ENCODE measurements at regions not wholly inside any gene's neighbourhood (a gene's known extent, or its start where the extent isn't known, plus 50 kb on each side); places are given as distances from the start of the nearest gene placed in this dataset.
"Not testable (repeated sequence)": the region's sequence is repeated elsewhere in the genome, so short reads cannot be mapped to it uniquely, and the experiment has no call there.

DNA sequence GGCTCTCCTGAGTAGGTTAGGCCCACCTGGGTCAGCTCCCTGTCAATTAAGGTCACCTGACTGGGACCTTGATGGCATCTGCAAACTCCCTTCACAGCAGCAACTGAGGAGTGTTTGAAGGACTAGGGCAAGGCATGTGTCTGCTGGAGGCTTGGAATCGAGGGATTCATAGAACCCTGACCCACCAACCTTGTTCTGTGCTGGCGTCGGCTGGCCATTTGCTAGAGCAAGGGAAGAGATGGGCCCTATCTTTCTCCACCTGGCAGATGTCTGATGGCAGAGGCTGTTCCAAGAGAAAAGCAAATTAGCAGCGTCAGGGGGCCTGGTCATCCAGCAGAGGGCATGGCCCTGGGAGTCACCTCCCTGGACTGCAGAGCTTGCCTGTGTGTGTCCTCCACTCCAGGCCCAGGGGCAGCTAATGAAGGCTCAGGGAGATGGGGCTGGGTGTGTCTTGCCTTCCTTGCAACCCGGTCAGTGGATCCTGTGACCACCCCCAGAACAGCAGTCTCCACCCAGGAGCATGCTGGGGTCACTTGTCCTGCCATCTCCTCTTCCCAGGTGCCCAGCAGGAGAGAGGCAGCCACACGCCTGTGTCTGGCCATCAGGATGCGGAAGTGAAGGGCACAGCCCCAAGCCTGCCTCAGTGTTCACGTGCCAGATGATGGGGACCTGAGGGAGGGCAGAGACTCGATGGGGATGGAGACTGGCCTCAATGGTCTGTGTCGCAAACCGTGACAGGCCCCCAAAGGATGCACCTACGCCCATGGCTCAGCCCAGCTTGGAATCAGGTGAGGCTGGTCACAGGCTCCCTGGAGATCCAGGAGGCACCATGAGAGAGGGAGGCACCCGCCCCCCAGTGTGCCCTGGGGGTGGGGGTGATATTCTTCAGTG lies 53.9 kb downstream of the BARX1 start:
- DNase-seq = no peak

- DNase-seq = no peak
Measured at GRCh38 chr9:93900436-93900819, 54.7 kb downstream of the BARX1 start.

DNA sequence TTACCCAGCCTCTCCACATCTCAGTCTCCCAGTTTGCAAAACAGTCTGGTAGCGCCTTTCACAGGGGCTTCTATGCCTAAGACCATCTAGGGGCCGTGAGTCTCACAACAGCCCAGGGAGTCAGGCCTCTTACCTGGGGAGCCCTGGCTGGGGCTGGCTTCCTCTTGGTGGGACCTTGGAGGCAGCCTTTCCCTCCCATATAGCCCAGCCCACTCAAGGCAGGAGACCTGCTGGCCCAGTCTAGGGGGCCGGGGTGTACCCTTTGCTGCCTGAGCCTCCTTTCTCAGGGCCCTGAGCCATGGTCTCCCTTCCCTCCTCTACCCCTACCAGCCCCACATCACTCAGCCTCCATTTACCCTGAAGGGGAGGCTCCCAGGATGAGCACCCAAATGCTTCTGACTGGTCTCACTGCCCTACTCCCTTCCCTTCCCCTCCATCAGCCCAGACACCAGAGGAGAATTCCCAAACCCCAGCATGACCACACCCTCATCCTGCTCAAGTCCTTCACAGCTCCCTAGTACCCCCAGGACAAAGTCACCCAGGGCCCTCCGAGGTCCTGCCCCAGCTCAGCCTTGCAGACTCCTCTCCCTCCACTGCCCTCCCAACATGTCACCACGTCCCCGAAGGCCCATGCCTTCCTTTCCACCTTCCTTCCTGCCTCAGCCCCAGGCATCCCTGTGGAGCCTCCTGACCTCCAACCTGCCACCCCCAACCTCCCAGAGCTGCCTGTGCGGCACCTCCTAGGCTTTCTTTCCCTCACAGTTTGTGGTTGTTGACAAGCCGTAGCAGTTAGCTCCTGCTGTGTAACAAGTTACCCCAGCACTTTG lies 55.3 kb downstream of the BARX1 start:
- no peak for DNase-seq

- no peak for DNase-seq
Measured at GRCh38 chr9:93898502-93899426, 56.4 kb downstream of the BARX1 start.

GRCh38 chr9:93898026-93898425 lies 57.1 kb downstream of the BARX1 start:
- no peak for DNase-seq

GRCh38 chr9:93897075-93897970 lies 57.8 kb downstream of the BARX1 start:
- DNase-seq = no peak

GRCh38 chr9:93896496-93897033 lies 58.6 kb downstream of the BARX1 start:
- no peak for DNase-seq

DNA sequence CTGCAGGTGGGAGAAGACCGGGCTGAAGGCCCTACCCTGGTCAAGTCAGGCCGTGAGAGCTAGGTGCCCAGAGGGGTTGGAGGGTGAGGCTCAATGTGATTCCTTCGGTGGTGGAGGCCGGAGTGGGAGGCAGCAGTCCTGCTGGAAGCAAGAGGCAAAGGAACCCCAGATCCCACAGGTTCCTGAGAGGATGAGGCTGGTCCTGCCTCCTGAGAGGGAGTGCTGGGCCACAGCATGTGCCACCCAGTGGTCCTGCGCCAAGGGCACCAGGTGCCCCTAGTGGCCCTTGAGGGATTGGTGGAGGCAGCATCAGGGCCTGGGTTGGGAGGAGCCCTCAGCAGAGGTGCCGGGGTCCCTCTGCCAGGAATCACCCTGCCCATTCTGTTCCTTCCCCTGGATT lies 59.1 kb downstream of the BARX1 start:
- no peak for DNase-seq

- DNase-seq = no peak
Measured at GRCh38 chr9:93895535-93895934, 59.6 kb downstream of the BARX1 start.

DNA sequence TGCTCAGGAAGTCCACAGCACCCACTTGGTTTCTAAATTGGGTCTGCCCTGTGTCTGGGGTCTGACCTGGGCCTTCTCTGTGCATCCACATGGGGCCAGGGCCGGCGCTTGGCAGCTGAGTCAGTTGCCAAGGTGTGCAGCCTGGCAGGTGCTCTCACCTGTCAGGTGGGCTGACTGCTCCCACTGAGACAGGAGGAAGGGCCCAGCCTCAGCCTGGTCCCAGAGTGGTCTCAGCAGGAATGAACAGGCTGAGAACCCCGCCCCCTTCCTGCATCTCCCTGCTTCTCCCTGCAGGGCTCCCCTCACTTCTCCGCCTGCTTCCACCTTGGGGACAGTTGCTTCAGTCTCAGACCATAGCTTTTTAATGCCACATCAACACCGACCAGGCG lies 60.5 kb downstream of the BARX1 start:
- DNase-seq = no peak

DNA sequence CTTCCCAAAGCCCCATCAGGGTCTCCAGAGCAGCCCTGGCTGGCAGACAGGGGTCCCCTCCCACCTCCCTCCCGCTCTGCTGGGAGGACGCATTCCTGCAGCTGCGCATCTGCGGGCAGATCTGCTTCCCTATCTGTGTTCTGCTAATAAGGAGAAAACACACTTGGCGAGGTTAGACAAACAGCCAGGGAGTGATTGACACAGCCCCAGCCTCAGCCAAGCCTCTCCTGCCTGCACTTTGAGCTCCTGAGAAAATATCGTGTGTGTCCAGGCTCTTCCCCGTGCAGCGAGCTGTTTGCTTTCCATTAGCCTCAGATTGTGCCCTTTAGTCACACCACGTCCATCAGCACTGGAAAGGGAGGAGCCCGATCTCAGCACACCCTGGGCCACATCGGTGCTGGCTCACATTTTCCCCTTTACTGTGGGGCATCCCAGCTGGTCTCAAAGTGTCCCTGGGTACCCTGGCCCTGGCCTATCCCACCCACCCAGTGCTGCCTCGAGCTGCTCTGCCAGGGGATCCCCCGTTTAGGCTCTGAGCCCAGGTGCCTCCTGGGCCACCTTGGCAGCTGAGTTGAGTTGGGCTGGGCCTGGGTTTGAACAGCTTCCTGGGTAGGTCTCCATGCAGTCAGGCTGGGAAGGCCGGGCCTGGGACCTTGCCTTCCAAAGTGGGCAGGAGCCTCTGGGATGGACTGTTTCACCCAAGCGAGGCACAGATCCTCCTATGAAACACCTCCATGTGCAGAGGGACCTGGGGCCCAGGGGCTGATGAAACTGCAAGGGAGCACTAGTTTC lies 61.1 kb downstream of the BARX1 start:
- no peak for DNase-seq

DNA sequence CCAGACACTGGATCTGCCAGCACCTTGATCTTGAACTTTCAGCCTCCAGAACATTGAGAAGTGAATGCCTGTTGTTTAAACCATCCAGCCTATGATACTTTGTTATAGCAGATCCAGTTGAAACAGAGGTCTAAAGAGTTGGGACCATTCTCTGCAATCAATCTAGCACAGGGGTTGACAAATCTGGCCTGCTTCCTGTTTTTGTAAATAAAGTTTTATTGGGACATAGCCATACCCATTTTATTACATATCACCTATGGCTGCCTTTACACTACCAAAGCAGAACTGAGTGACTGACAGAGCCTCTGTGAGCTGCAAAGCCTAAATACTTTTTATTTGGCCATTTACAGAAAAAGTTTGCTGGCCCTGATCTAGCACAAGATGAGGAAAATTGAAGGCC lies 62.0 kb downstream of the BARX1 start:
- no peak for DNase-seq

DNA sequence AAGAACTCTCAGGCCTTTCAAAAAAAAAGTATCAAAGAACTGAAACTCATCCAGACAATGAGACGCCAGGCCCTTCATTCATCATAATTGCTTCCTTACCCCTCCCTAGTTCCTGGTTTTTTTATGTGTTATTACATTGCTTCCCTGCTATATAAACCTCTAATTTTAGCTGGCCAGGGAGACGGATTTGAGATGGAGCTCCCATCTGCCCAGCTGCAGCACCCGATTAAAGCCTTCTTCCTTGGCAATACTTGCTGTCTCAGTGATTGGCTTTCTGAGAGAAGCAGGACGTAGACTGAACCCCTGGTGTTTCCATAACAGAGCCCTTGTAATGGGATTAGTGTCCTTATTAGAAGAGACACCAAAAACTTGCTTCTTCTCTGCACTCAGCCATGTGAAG lies 62.4 kb downstream of the BARX1 start:
- no peak for DNase-seq

- no peak for DNase-seq
Measured at GRCh38 chr9:93891549-93892310, 63.4 kb downstream of the BARX1 start.

GRCh38 chr9:93891050-93891449 lies 64.1 kb downstream of the BARX1 start:
- peak; percentile 41 for DNase-seq

DNA sequence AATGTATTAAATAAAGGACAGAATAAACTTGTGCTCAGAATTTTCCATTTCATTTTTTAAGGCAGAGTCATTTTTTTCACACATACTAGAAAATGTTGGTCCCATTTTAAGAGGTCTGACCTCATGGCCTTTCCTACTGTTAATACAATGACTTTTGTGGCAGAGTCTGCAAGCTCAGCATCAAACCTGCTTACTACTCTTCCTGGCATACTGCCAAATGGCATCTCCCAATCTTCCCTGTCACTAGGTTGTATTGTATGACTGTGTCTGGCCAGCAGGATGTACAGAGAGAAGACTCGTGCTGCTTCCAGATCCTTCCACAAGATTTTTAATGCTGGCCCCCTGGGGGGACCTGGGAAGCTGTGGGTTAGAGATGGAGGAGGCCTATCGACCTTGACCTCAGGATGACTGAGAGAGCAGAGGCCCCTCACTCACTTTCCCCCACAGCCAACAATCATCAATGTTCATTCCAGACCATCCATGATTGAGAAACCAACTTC lies 64.7 kb downstream of the BARX1 start:
- DNase-seq = peak; percentile 79

- DNase-seq = no peak
Measured at GRCh38 chr9:93886911-93887310, 68.2 kb downstream of the BARX1 start.

DNA sequence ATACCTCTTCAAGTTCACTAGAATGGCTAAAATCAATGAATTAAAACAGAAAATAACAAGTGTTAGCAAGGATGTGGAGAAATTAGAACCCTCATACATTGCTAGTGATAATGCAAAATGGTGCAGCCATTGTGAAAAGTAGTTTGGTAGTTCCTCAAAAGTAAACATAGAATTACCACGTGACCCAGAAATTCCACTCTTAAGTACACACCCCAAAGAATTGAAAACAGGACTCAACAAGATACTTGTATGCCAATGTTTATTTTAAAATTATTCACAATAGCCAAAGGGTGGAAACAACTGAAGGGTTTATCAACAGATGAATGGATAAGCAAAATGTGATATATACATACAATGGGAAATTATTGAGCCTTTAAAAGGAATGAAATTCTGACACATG lies 70.3 kb downstream of the BARX1 start:
- no peak for DNase-seq

DNA sequence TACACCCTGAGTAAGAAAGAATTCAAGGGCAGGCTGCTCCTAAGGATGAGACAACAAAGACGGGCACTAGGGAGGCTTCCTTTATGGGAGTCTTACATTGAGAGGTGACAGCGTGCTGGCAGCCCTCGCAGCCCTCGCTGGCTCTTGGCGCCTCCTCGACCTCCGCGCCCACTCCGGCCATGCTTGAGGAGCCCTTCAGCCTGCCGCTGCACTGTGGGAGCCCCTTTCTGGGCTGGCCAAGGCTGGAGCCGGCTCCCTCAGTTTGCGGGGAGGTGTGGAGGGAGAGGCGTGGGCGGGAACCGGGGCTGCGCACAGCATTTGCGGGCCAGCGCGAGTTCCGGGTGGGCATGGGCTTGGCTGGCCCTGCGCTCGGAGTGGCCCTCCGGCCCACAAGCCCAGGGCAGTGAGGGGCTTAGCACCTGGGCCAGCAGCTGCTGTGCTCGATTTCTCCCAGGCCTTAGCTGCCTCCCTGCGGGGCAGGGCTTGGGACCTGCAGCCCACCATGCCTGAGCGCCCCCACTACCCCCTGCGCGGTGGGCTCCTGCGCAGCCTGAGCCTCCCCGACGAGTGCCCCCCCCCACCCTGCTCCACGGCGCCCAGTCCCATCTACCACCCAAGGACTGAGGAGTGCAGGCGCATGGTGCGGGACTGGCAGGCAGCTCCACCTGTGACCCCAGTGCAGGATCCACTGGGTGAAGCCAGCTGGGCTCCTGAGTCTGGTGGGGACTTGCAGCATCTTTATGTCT lies 75.3 kb downstream of the BARX1 start:
- not testable (repeated sequence) for DNase-seq

Data from RPMI8226 (cell line).